ENCODE measurements at regions not wholly inside any gene's neighbourhood (a gene's known extent, or its start where the extent isn't known, plus 50 kb on each side); places are given as distances from the start of the nearest gene placed in this dataset.
A peak's percentile ranks its signal among the peaks of the same experiment; 100 is the strongest.

GRCh38 chr9:6703898-6704639 lies 53.7 kb upstream of the KDM4C start:
- DNase-seq: peak; percentile 86

GRCh38 chr9:6702707-6703106 lies 55.1 kb upstream of the KDM4C start:
- no peak for DNase-seq

DNA sequence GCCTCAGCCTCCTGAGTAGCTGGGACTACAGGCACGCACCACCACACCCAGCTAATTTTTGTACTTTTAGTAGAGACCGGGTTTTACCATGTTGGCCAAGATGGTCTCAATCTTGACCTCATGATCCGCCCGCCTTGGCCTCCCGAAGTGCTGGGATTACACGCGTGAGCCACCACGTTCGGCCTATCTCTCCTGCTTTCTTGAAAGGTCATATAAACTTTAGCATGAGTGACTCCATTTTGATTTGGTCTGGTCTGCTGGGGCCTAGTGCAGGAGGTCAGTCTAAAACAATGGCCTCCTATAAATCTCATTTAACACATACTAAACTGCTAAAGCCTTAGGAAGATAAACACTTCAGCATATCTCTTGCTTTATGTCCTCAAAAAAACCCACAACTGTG lies 50.6 kb upstream of the GLDC start:
- DNase-seq: no peak

GRCh38 chr9:6695121-6695814 lies 49.7 kb upstream of the GLDC start:
- DNase-seq: no peak
